GM13976 (cell line): ENCODE measurements at regions not wholly inside any gene's neighbourhood (a gene's known extent, or its start where the extent isn't known, plus 50 kb on each side); places are given as distances from the start of the nearest gene placed in this dataset.

ENCODE experiments used
- DNase-seq: peaks from one replicate; pipeline ENCODE4 v3.0.0; 2012; ENCODE audit warnings: low spot score
- in situ Hi-C: fragments of 300-500 bp; cut with MboI; formaldehyde crosslinking; loops from one replicate; pipeline ENCODE4 v1.12.0; 2022; ENCODE audit warnings: low sequenced_read_pairs, mixed read lengths, inconsistent platforms; ENCODE audit not compliant: unreplicated experiment
- TF ChIP-seq, protein P1 (sequence below): IDR thresholded peaks from 2 replicates; pipeline ENCODE4 v1.5.1; 2012; ENCODE audit warnings: borderline replicate concordance, mild to moderate bottlenecking; ENCODE audit not compliant: insufficient read depth; ENCODE audit errors: extremely low read depth, missing control alignments, control extremely low read depth

GRCh38 chr15:93614386-93615104 is 525.5 kb upstream of the RGMA start:
- TF ChIP-seq, protein P1, sequence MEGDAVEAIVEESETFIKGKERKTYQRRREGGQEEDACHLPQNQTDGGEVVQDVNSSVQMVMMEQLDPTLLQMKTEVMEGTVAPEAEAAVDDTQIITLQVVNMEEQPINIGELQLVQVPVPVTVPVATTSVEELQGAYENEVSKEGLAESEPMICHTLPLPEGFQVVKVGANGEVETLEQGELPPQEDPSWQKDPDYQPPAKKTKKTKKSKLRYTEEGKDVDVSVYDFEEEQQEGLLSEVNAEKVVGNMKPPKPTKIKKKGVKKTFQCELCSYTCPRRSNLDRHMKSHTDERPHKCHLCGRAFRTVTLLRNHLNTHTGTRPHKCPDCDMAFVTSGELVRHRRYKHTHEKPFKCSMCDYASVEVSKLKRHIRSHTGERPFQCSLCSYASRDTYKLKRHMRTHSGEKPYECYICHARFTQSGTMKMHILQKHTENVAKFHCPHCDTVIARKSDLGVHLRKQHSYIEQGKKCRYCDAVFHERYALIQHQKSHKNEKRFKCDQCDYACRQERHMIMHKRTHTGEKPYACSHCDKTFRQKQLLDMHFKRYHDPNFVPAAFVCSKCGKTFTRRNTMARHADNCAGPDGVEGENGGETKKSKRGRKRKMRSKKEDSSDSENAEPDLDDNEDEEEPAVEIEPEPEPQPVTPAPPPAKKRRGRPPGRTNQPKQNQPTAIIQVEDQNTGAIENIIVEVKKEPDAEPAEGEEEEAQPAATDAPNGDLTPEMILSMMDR = no peak
- in situ Hi-C loops = no loop called here

DNA sequence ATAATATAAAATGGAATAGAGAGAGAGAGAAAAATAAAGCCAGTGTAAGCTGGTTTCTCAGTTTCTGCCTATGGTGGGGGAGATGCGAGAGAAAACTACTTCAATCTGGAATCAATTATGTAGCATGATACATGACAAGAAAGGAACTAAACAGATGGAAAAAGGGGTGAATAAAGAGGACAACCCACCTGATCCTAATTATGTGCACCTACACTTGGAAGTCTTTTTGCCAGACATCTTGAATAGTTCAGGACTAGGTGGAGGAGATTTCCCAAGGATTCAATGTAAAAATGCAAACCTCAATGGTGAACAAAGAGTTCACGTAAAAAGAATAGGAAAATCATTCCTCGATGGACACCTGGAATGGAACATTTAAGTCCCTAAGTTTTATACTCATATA is 524.4 kb upstream of the RGMA start:
- TF ChIP-seq, protein P1 = no peak
- no peak for DNase-seq
- in situ Hi-C loops = no loop called here

More at GRCh38 chr15:93614386-93615104, 525.5 kb upstream of the RGMA start:
- DNase-seq = no peak

- in situ Hi-C loops = no loop called here
- TF ChIP-seq, protein P1 = no peak
- DNase-seq = no peak
Measured at GRCh38 chr15:93612953-93613352, 523.9 kb upstream of the RGMA start.

GRCh38 chr15:93610944-93611343 is 521.9 kb upstream of the RGMA start:
- DNase-seq = no peak
- TF ChIP-seq, protein P1 = no peak
- in situ Hi-C loops = no loop called here

DNA sequence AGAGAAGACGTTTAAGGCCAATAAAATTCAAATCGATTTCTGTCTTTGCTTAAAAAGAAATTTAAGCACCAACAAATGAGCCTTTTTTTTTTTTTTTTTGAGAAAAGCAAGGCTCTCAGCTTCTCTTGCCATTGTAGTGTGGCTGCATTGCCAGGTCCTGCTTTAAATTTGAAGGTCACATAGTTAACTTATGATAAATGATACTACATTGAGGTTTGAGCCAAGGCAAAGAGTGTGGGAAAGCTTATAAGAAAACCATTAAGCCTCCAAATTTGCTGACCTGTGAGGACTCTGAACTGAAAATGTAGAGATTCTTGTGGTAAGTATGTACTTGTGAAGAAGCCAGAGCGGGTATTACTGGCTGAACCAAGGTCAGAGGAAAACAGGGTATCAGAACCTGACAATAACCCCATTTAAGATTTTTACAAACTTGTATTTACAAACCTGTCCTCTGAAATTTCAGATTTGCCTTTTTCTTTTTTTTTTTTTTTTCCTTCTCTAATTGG is 519.7 kb upstream of the RGMA start:
- in situ Hi-C loops = no loop called here
- no peak for DNase-seq
- TF ChIP-seq, protein P1 = no peak

DNA sequence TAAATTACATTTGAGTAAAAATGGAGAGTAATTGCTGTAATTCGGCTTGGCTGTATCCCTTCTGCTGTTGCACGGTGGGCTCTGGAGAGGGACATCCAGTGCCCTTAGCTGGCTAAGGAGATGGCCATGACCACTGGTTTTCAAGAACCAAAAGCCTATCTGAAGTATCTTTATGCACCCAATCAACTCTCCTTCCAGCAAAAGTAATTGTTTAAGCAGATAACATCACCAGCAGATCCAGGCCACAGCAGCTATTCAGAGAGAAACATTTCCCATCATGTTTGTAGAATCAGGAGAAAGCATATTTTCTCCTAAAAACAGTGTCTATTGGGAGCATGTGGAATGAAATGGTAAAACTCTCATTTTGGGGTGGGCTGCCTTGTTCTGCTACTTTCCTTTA is 514.5 kb upstream of the RGMA start:
- in situ Hi-C loops = no loop called here
- DNase-seq = no peak
- TF ChIP-seq, protein P1 = no peak
